HG03025 (cell line): ENCODE measurements at regions not wholly inside any gene's neighbourhood (a gene's known extent, or its start where the extent isn't known, plus 50 kb on each side); places are given as distances from the start of the nearest gene placed in this dataset.
"Not testable (repeated sequence)": the region's sequence is repeated elsewhere in the genome, so short reads cannot be mapped to it uniquely, and the experiment has no call there.

Experiments used
- ATAC-seq: cut with Tn5 transposase; IDR thresholded peaks from one replicate; pipeline ENCODE4 v1.9.1; 2021; ENCODE audit warnings: mild to moderate bottlenecking, moderate library complexity; ENCODE audit not compliant: unreplicated experiment, low FRiP score

DNA sequence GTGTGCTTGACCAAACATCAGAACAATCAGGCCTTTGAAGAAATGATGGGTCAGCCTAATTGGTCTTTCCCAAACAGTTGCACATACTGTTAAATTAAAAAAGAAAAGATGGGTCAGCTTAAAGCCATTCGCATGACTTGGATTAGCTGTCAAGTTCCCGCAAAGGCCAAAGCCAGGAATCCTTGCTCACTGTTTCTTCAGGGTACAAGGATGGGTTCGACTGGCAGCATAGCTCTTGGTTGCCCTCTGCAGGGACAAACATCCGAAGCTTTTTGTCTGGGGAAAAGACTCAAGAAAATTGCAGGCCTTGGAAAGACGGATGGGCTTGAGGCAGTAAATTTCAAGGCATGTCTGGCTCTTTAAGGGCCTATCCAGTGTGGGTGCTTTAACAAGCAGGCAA lies 168.0 kb downstream of the HDGFL1 start:
- ATAC-seq = no peak

DNA sequence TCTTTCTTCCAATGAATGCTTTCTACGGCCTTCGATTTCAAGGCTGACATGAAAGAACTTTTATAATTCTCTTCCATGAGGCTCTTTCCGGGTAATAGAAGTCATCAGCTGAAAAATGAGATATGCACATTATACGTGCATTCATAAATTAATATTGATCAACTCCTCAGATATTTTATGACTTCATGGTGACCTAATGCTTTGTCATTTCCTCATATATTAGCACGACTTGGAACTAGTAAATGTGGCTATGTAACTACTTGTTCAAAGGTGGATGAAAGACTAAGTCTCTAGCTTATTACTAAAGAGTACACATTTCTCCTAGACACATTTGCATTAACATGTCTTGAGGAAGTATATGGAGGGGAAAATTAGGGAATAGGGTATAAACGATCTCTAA lies 168.8 kb downstream of the HDGFL1 start:
- ATAC-seq = no peak

DNA sequence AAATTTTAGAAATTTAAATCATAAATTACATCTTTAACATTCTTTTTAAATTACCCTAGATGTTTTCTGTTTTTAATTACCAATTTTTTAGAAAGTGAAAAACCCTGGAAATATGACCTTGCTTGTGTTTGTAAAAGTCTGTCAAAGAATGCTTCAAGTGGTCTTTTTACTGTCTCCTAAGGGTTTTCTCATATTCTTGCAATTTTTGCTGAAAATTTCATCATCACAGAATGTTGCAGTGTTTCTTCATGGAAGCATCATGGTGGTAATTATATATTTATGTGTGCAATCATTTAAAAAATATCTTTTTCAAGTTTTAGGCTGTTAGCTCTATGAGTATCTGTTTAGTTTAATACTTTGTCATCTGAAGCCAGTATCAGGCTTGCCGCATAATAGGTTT lies 178.2 kb downstream of the HDGFL1 start:
- ATAC-seq = no peak

DNA sequence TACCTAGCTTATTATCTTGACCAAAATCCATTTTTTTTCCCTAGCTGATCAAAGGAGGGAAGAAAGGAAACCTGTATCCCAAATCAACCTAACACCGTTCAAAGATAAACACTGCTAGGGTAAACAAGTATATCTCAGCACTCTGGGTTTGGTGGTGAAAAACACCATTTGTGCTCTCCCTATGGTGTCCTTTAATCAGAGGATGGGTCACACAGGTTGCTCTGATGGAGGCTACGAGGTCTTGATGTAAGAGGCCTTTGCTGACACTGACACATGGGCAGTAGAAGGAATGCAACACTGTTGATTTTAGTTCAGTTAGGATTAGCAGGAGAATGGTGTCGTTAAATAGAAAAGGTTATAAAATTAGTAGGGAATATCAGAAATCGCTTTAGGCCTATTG lies 179.3 kb downstream of the HDGFL1 start:
- no peak for ATAC-seq

DNA sequence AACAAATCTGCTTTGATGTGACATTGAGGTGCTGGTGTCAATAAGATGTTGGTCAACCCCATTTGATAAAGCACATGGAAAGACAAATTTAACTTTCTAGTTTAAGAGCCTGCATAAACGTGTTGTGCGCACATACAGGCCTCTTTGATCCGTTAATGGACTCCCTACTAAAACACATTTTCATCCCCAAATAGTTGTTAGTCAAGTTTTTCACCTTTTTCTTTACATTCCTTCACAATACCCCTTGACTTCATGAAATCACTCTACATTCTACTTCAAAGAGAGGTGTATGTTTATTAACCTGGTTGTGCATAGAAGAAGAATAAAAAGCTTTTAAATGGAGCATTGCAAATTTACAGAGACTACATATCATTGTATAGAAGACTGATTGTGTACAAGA lies 180.3 kb downstream of the HDGFL1 start:
- no peak for ATAC-seq

DNA sequence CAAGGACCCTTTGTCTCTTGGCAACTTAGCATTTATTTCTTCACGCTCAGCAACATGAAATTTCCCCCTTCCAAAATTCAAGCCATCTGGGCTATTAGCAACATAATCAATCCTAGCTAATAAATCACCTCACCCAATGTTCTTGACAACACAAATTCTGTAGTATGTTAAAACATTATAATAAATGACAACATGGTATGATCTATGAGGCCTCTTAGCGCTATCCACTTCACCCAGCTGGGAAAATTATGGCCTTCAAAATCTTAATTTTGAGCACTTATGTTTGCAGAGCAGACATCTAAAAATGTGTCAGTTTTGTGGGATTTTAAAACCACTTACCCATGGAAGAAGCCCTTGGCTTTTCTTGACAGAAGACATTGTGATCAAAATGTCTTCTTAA lies 181.9 kb downstream of the HDGFL1 start:
- no peak for ATAC-seq

DNA sequence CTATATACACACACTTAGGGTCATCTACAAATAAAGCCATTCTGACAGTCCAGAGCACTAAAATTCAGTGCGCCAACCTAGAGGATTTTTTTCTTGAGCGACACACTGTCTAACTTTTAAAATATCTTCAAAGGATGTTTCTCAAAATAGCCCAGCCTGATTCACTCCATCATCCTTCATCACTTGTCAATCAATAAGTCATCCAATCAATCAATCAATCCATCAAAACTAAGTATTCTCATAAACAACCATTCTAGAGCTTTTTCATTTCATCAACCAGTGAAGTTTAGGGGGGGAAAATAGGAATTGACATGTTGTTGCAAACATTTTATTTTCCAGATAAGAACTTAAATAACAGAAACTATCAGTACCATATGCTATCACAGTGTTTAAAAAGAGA lies 183.2 kb downstream of the HDGFL1 start:
- ATAC-seq = no peak

DNA sequence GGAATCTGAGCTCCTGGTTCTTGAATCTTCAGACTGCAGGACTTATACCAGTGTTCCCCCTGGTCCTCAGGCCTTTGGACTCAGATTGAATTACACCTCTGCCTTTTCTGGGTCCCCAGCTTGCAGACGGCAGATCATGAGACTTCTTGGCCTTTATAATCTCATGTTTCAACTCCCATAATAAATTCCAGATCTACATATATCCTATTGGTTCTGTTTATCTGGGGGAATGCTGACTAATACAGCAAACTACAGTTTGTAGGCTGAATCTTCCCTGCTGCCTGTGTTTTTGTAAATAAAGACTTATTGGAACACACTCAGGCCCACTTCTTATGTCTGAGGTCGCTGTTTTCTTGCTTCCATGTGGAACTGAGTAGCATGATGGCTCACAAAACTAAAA lies 184.7 kb downstream of the HDGFL1 start:
- no peak for ATAC-seq

DNA sequence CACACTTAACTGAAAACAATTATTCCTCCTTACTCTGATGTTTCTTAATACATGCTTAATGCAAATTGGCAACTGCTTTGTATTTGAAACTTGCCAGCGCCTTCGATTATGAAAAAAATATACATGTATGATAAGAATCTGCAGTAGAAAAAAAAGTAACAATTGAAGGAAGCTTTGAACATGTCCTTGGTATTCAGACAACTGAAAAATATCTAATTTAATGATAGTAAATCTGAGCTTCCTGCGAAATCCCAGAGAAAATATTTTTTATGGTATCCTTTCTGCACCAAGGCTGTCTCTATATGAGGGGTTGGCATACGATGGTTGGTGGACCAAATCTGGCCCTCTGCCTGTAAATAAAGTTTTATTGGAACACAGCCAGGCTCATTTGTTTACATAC lies 186.2 kb downstream of the HDGFL1 start:
- no peak for ATAC-seq

DNA sequence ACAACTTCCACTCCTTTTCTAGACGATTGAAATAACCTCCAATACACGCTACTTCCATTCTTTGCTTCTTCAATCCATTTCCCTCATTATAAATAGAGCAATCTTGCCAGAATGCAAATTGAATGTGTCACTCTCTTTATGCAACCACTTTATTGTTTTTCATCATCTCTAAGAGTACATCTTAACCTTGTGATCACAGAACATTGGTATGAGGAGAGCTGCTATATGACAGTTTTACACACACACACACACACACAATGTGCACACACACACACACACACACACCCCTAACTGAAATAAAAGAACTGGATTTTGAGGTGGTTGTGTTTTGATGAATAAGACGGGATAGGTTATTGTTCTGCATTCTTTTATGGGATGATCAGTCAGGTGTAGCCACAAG lies 187.0 kb downstream of the HDGFL1 start:
- ATAC-seq = no peak

DNA sequence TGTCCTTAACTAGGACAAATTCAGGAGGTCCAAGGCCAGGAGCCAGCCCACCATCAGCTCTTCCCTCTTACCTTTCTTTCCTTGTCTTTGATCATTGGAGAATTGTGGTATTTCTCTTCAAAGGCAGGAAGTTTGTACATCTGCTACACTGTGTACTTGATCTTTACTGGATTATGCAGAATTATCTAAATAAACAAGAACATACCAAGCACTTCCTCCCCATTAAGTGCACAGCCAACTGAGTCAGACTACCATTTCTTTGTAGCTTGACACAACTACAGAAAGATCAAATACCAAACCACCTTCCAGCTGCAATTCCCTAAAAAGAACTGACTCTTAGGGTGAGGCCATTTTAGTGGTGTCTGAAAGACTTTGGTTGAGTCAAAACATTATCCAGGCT lies 195.1 kb downstream of the HDGFL1 start:
- no peak for ATAC-seq

DNA sequence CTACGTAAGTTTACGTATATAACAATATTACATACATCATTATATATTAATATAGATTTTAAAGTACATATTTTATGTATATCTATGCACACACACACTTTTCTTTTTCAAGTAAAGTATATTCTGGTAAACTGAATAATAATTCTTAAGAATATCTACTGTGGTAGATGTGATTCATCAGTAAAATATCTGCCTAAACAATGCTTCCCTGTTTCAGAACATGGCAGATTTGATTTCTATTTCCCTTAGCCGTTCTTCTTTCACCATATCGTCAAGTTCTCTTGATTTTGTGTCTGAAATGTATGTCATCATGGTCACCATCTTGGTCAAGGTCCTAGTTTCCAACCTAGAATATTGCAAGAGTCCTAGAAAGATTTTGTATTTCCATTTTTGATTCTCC lies 195.6 kb downstream of the HDGFL1 start:
- no peak for ATAC-seq

DNA sequence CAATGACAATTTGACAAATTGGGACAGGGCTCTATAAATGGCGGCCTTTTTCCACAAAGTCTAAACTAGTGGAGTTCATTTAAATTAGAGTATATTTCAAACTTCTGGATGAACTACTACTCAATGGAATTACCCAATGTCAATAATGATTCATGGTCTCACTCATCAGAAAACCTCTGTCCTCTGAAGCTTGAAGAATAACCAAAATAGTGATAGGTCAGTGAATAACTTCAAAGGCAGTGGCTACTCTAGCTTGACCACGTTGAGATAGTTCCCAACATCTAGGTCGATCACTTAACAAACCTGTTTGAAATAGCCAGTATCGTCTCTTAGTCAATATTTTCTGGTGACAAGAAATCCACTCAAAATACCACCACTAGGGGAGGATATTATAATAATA lies 197.6 kb downstream of the HDGFL1 start:
- ATAC-seq = no peak

DNA sequence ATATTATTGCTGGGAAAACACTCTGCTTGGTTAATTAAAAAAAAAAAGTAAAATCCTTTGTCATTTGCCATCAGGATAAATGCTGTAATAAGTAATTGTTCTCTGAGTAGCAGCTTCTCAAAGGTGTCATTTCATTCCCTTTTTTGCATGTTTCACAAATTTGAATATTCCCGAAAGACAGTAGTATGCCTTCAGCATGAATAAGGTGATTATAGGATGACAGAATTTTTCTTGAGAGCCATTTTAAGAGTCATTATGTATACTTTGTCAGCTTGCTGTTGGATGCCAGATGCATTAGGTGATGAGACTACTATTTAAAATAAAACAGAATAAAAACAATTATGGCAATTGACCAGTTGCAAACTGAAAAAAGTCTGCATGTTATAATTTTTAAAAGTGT lies 200.7 kb downstream of the HDGFL1 start:
- no peak for ATAC-seq

DNA sequence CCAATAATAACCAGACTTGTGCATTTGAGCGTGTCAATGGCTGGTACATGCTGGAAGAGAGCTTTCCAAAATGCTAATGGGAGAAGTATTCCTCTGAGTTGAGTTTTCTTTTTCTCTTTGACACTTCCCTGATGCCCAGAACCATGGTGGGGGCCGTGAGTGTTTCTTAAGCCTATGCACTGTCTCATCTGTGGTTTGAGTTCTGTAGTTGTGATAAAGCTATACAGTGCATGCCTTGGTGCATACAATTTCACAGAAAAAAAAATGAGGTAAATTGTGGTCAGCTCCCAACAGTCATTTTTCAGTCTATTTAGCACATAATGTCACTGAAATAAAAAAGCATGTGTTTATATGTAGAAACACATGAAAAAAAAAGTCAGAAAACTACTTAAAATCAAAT lies 204.8 kb downstream of the HDGFL1 start:
- no peak for ATAC-seq

DNA sequence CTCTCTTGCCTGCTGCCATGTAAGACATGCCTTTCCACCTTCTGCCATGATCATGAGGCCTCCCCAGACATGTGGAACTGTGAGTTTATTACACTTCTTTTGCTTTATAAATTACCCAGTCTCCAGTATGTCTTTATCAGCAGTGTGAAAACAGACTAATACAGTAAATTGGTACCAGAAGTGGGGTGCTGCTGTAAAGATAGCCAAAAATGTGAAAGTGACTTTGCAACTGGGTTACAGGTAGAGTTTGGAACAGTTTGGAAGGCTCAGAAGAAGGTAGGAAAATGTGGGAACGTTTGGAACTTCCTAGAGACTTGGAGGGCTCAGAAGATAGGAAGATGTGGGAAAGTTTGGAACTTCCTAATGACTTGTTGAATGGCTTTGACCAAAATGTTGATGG lies 209.1 kb downstream of the HDGFL1 start:
- ATAC-seq = not testable (repeated sequence)

DNA sequence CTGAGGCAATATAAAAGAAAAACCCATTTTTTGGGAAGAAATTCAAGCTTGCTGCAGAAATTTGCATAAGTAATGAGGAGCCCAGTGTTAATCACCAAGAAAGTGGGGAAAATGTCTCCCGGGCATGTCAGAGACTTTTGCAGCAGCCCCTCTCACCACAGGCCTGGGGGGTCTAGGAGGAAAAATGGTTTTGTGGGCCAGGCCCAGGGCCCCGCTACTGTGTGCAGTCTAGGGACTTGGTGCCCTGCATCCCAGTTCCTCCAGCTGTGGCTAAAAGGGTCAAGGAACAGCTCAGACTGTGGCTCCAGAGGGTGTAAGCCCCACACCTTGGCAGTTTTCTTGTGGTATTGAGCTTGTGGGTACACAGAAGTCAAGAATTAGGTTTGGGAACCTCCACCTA lies 209.7 kb downstream of the HDGFL1 start:
- ATAC-seq = no peak

DNA sequence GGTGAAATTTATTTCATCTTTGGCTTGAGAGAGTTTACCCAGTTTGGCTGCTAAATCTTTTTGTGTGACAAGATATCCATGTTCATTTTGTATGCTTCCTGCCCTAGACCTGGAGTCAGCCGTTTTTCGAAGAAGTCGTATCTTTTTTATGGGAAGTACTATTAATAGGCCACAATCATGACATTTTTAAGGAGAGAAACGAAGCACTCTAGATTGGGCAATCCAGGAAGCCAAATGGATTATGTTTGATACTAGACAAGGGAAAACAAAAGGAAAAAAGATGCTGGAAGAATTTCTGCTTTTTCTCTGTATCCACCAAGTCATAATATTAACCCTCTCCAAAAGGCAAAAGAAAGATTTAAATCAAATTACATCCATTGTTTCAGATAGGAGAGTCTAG lies 214.6 kb downstream of the HDGFL1 start:
- no peak for ATAC-seq

DNA sequence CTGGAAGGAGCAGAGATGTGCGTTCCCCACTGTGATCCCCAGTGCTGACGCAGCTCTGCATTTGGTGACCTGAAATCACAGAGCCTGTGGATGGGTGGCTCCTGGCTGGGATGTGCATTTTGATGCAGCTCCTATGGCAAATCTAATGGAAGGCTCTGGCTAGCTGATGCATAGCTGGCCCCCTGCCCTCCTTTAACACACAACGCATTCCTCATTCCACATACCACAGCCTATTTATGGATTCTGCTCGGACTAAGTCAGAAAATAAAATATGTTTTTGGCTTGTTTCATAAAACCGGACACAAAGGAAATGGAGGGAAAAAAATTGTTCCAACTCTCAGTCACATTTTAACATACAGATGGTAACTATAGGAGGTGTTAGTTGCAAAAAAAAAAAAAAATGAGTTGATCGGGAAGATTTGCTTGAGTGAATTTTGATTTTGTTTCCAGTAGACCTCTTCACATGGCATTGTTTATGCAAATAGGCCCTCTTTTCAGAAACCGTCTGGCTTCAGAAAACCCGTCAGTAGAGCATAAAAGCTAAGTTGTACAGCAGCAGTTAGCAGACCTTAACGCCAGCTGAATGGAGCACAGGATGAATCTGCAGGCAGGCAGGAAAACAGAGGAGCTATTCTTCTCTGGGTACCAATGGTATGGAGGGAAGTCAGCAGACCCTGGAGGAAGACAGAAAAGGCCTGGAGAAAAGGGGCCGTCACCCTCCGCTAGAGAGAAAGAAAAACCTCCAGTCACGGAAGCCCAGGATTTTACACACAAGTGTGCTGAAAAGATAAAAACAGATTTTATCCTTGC lies 215.4 kb downstream of the HDGFL1 start:
- no peak for ATAC-seq

DNA sequence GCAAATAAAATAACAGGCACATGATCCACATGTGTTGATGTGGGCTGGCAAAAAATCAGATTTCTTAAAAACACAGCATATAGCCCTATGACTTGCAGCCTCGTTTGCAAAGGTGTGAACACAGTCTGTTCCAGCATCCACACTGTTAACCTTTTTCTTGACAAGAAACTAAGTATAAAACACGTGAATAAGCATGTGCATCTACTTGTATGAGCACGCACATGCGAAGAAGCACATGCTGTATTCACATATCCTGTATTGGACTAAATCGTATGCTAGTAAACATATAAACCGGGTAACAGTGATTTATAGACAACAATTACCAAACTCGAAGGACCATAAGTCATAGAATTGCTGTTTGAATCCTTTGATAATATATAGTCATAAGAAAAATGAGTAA lies 218.7 kb downstream of the HDGFL1 start:
- no peak for ATAC-seq

DNA sequence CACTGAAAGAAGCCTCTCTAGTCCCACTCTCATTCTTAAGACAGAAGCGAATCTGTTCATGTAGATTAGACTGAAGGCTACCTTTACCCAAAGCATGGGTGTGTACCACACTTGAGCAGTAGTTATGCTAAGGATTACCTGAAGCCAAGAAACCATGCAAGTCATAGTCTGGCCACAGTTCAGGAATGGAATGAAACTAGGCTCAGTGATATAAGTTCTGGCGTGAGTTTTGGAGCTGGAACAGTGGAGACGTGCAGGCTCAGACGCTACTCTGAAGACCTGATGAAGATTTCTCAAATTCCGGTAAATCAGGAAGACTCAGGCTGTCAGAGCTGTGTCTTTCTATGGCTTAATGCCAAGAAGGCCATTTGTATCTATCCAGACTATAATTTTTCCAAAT lies 219.9 kb downstream of the HDGFL1 start:
- ATAC-seq = no peak

DNA sequence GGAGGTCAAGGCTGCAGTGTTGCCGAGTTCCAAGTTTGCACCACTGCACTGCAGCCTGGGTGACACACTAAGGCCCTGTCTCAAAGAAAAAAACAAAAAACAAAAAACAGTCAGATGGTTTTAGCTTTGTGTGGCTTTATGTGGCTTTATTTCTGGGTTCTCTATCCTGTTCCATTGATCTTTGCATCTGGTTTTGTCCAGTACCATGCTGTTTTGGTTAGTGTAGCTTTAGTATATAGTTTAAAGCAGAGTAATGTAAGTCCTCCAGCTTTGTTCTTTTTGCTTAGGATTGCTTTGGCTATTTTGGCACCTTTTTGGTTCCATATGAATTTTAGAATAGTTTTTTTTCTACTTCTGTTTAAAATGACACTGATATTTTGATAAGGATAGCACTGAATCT lies 225.5 kb downstream of the HDGFL1 start:
- no peak for ATAC-seq

DNA sequence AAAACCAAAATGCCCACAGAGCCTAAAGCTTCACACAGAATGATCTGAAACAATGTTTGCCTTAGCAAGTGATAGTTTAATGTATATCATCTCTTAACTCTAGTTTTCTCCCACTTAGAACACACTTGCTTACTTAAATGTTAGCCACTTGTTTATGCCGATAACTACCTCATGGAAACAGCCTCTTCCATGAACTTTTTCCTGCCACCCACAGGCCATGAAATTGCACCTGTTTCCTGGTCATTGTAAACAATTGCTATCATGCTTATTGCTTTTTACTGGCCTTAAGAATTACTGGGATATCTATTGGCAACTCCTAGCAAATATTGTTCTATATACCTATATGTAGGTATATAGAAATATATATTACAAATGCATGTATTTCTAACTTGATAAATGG lies 231.1 kb downstream of the HDGFL1 start:
- no peak for ATAC-seq
